Loucy (cell line): ENCODE measurements at regions not wholly inside any gene's neighbourhood (a gene's known extent, or its start where the extent isn't known, plus 50 kb on each side); places are given as distances from the start of the nearest gene placed in this dataset.

Experiments used
- H2AFZ ChIP-seq: fragments of 200-600 bp; sonication (generic); 2 replicates; pipeline ENCODE4 v1.6.0; 2016; ENCODE audit warnings: antibody characterized with exemption, mild to moderate bottlenecking, low read length, moderate library complexity
- H3F3A ChIP-seq: fragments of 200-600 bp; 2 replicates; pipeline ENCODE4 v1.6.0; 2016; ENCODE audit warnings: antibody characterized with exemption, low read depth, mild to moderate bottlenecking
- H3K27me3 ChIP-seq: fragments of 200-600 bp; sonication (generic); 2 replicates; pipeline ENCODE4 v1.6.1; 2014; ENCODE audit warnings: low read length, mild to moderate bottlenecking; ENCODE audit not compliant: insufficient read depth, poor library complexity, severe bottlenecking
- H3K36me3 ChIP-seq: fragments of 200-600 bp; sonication (generic); 2 replicates; pipeline ENCODE4 v1.6.1; 2016; ENCODE audit warnings: low read length; ENCODE audit not compliant: insufficient read depth
- H3K4me1 ChIP-seq: fragments of 200-600 bp; sonication (generic); 2 replicates; pipeline ENCODE4 v1.5.1; 2014; ENCODE audit warnings: low read length, mild to moderate bottlenecking; ENCODE audit not compliant: insufficient read depth, poor library complexity, severe bottlenecking
- H3K4me2 ChIP-seq: fragments of 200-600 bp; sonication (generic); 2 replicates; pipeline ENCODE4 v1.6.0; 2014; ENCODE audit warnings: antibody characterized with exemption, low read length, low read depth, mild to moderate bottlenecking; ENCODE audit not compliant: poor library complexity, severe bottlenecking
- H3K4me3 ChIP-seq: fragments of 200-600 bp; sonication (generic); 2 replicates; pipeline ENCODE4 v1.5.1; 2014; ENCODE audit warnings: low read length, mild to moderate bottlenecking, mixed read lengths; ENCODE audit not compliant: poor library complexity, severe bottlenecking
- H3K79me2 ChIP-seq: fragments of 200-600 bp; sonication (generic); 2 replicates; pipeline ENCODE4 v1.6.1; 2014; ENCODE audit warnings: low read length; ENCODE audit not compliant: insufficient read depth
- H3K9ac ChIP-seq: fragments of 200-600 bp; sonication (generic); 2 replicates; pipeline ENCODE4 v1.6.0; 2014; ENCODE audit warnings: mild to moderate bottlenecking, low read depth, low read length, moderate library complexity; ENCODE audit not compliant: poor library complexity, severe bottlenecking
- H3K9me2 ChIP-seq: fragments of 200-600 bp; sonication (generic); replicated peaks from 2 replicates; pipeline ENCODE4 v1.6.1; 2016; ENCODE audit warnings: low read depth, low read length, mixed read lengths
- H3K9me3 ChIP-seq: fragments of 200-600 bp; sonication (generic); 2 replicates; pipeline ENCODE4 v1.6.1; 2014; ENCODE audit warnings: mild to moderate bottlenecking, antibody characterized with exemption, low read length, low read depth; ENCODE audit not compliant: insufficient read depth
- H4K20me1 ChIP-seq: fragments of 200-600 bp; sonication (generic); 2 replicates; pipeline ENCODE4 v1.6.0; 2014; ENCODE audit warnings: antibody characterized with exemption, low read length, mild to moderate bottlenecking; ENCODE audit not compliant: insufficient read depth, poor library complexity, severe bottlenecking
- EZH2phosphoT487 ChIP-seq: fragments of 200-600 bp; IDR thresholded peaks from 2 replicates; pipeline ENCODE4 v1.6.1; 2018; ENCODE audit warnings: antibody characterized with exemption, mild to moderate bottlenecking, moderate library complexity, borderline replicate concordance
- TF ChIP-seq, protein P1 (sequence below): fragments of 200-600 bp; sonication (generic); conservative IDR thresholded peaks from 2 replicates; pipeline ENCODE4 v1.5.1; 2014; ENCODE audit warnings: mild to moderate bottlenecking, antibody characterized with exemption, low read length

DNA sequence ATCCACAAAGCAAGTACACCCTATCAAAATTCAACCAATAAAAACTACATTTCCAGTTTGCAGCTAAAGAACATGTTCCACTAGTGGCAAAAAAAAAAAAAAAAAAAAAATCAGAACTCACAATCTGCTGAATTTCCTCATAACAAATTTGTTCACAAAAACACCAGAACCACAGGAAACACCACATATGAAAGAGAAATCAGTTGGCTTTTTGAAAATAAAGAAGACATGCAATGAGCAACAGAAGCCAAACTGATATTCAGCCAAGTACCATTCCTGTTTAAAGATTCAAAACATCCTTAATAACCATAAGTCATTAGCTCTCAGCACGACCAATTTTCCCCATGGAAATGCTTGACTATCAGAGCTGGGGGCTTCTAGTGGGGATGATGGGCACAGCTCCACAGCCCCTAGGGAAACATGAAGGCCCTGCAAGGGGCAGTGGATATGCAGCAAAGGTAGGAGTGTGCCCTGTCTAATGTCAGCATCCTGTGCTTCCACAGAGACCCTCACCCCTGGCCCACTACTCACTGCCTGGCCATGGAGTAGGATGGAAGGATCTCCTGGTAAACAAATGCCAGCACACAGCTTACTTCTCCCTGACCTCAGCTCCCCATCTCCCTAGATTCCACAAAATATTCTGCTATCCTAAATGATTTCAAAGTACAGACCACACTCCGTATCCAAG, 74.0 kb upstream of the DOCK9 start:
- no peaks in the 10 kb centered on the region for H3K9me2 ChIP-seq
- peaks cover 50% of the 10 kb centered on the region for H3K4me1 ChIP-seq
- no peak overlapping the region for H3K4me3 ChIP-seq
- no peak overlapping the region for H2AFZ ChIP-seq
- H3K9ac ChIP-seq, result no peak overlapping the region
- H3K27me3 ChIP-seq, result peaks cover 19% of the 10 kb centered on the region
- TF ChIP-seq, protein P1, sequence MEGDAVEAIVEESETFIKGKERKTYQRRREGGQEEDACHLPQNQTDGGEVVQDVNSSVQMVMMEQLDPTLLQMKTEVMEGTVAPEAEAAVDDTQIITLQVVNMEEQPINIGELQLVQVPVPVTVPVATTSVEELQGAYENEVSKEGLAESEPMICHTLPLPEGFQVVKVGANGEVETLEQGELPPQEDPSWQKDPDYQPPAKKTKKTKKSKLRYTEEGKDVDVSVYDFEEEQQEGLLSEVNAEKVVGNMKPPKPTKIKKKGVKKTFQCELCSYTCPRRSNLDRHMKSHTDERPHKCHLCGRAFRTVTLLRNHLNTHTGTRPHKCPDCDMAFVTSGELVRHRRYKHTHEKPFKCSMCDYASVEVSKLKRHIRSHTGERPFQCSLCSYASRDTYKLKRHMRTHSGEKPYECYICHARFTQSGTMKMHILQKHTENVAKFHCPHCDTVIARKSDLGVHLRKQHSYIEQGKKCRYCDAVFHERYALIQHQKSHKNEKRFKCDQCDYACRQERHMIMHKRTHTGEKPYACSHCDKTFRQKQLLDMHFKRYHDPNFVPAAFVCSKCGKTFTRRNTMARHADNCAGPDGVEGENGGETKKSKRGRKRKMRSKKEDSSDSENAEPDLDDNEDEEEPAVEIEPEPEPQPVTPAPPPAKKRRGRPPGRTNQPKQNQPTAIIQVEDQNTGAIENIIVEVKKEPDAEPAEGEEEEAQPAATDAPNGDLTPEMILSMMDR, result no peak
- TF ChIP-seq EZH2phosphoT487, result peak; percentile 28; the same call in 1 of the 2 replicates
- peaks cover 7% of the 10 kb centered on the region for H4K20me1 ChIP-seq
- H3K79me2 ChIP-seq, result no peaks in the 10 kb centered on the region
- no peaks in the 10 kb centered on the region for H3K9me3 ChIP-seq
- H3F3A ChIP-seq, result no peaks in the 10 kb centered on the region
- no peaks in the 10 kb centered on the region for H3K36me3 ChIP-seq
- H3K4me2 ChIP-seq, result peak overlapping the region; percentile 40

DNA sequence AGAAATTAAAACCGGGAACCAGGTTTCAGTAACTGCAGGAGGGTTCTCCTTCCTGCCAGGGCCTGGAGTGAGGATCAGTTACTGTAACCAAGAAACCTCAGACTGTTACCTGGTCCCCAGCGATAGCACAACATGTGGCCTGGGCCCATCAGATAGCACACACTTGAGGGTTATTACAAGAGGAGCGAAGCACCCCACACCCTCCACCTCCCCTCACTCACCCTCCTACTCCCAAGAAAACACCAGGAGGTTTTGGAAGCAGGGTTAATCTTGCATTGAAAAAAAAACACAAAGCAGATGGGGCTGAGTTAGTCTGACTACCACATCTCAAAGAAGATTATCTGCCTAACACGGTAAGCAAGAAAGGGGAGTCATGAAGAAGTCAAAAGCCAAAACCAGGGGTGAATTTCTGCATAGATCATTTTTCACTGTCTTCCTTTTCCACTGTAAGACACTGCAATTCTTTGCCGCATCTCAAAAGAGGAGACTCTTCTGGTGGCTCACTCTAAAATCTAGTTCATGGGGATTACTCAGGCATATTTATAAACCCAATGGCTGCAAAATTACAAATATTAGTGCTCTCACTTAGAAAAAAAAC, 75.9 kb upstream of the DOCK9 start:
- TF ChIP-seq, protein P1, result no peak
- TF ChIP-seq EZH2phosphoT487, result 0 out of 2 replicates have a peak, but pooled peaks have one; percentile 25
- no peaks in the 10 kb centered on the region for H3K79me2 ChIP-seq
- peaks cover 49% of the 10 kb centered on the region for H3K4me1 ChIP-seq

DNA sequence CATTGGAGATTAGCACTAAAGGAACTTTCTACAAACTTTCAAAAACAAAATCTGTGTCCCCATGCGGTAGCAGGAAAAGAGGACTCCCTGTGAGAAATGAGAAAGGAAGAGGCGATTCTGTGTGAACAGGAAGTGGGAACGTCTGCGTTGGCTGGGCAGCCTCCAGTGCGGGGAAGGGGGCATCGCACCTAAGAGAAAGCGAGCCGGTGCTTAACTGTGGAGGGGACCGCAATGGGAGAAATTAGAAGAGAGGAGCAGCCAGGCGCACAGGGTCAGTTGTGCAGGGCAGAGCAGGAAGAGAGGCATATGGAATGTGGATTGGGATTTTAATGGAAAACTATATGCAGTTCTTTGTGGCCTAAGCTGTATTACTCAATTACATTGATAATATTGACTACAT, 77.4 kb upstream of the DOCK9 start:
- peaks cover 49% of the 10 kb centered on the region for H3K4me1 ChIP-seq
- no peak overlapping the region for H3K4me3 ChIP-seq
- TF ChIP-seq, protein P1, result no peak
- TF ChIP-seq EZH2phosphoT487, result no peak
- no peaks in the 10 kb centered on the region for H3K27me3 ChIP-seq
- no peaks in the 10 kb centered on the region for H3K79me2 ChIP-seq
- H4K20me1 ChIP-seq, result peaks cover 2% of the 10 kb centered on the region
- no peak overlapping the region for H2AFZ ChIP-seq
- no peak overlapping the region for H3K9ac ChIP-seq
- H3K9me2 ChIP-seq, result no peaks in the 10 kb centered on the region
- H3F3A ChIP-seq, result no peaks in the 10 kb centered on the region
- H3K36me3 ChIP-seq, result no peaks in the 10 kb centered on the region
- peak overlapping the region; percentile 58 for H3K4me2 ChIP-seq
- no peaks in the 10 kb centered on the region for H3K9me3 ChIP-seq

More for the DNA sequence above, 75.9 kb upstream of the DOCK9 start:
- no peak overlapping the region for H3K9ac ChIP-seq
- no peaks in the 10 kb centered on the region for H3F3A ChIP-seq
- peaks cover 7% of the 10 kb centered on the region for H4K20me1 ChIP-seq
- H3K4me2 ChIP-seq, result peak overlapping the region; percentile 58
- no peaks in the 10 kb centered on the region for H3K9me2 ChIP-seq
- peaks cover 10% of the 10 kb centered on the region for H3K27me3 ChIP-seq
- H3K9me3 ChIP-seq, result no peaks in the 10 kb centered on the region
- peak overlapping the region; percentile 16 for H3K4me3 ChIP-seq
- no peak overlapping the region for H2AFZ ChIP-seq
- H3K36me3 ChIP-seq, result no peaks in the 10 kb centered on the region
